HepG2 (cell line): ENCODE measurements at regions not wholly inside any gene's neighbourhood (a gene's known extent, or its start where the extent isn't known, plus 50 kb on each side); places are given as distances from the start of the nearest gene placed in this dataset.

Experiments used
- BCL6 ChIP-seq: IDR thresholded peaks from 2 replicates; pipeline ENCODE4 v1.6.1; 2016; ENCODE audit warnings: missing genetic modification reagents, missing compliant biosample characterization
- FOXA3 ChIP-seq: IDR thresholded peaks from 2 replicates; pipeline ENCODE4 v1.6.1; 2016; ENCODE audit warnings: missing genetic modification reagents, missing compliant biosample characterization
- FOXP1 ChIP-seq, 2 experiments: fragments of 450-650 bp in 1 of 2; IDR thresholded peaks; 2 replicates each; pipeline ENCODE4 v1.6.1; 2017 to 2018; ENCODE audit warnings: antibody characterized with exemption in 1 of 2
- HDAC2 ChIP-seq: sonication (generic); formaldehyde crosslinking; IDR thresholded peaks from 2 replicates; pipeline ENCODE4 v1.4.0; 2020; ENCODE audit warnings: missing genetic modification reagents
- HNF4G ChIP-seq, 2 experiments: sonication (generic) in 1 of 2; formaldehyde crosslinking in 1 of 2; IDR thresholded peaks; 2 replicates each; pipeline versions ENCODE4 v1.4.0 to v1.6.1; 2011 to 2020; ENCODE audit warnings: borderline replicate concordance in 2 of 2, low read depth in 2 of 2, mild to moderate bottlenecking in 2 of 2, low read length in 1 of 2, missing genetic modification reagents in 1 of 2, moderate library complexity in 1 of 2
- MIER2 ChIP-seq: IDR thresholded peaks from 2 replicates; pipeline ENCODE4 v1.6.1; 2016; ENCODE audit warnings: missing biosample characterization, missing genetic modification reagents
- NR2F2 ChIP-seq: IDR thresholded peaks from 2 replicates; pipeline ENCODE4 v1.6.1; 2012; ENCODE audit warnings: low read depth, inconsistent platforms, borderline replicate concordance
- RARA ChIP-seq: IDR thresholded peaks from 2 replicates; pipeline ENCODE4 v1.6.1; 2016; ENCODE audit warnings: missing genetic modification reagents, missing compliant biosample characterization
- SOX6 ChIP-seq, 2 experiments: fragments of 450-650 bp in 1 of 2; sonication (generic) in 1 of 2; formaldehyde crosslinking in 1 of 2; IDR thresholded peaks; 2 replicates each; pipeline versions ENCODE4 v1.4.0 to v1.6.1; 2017 to 2020; ENCODE audit warnings: antibody characterized with exemption in 1 of 2, mild to moderate bottlenecking in 1 of 2, missing genetic modification reagents in 1 of 2
- ZBTB26 ChIP-seq: IDR thresholded peaks from 2 replicates; pipeline ENCODE4 v1.6.1; 2016; ENCODE audit warnings: missing compliant biosample characterization, missing genetic modification reagents, borderline replicate concordance
- ZNF318 ChIP-seq: sonication (generic); formaldehyde crosslinking; IDR thresholded peaks from 2 replicates; pipeline ENCODE4 v1.4.0; 2020; ENCODE audit warnings: mild to moderate bottlenecking, missing genetic modification reagents
- ZNF451 ChIP-seq: sonication (generic); formaldehyde crosslinking; IDR thresholded peaks from 2 replicates; pipeline ENCODE4 v1.5.0; 2020; ENCODE audit warnings: mild to moderate bottlenecking, missing genetic modification reagents
- ZNF503 ChIP-seq: sonication (generic); formaldehyde crosslinking; IDR thresholded peaks from 2 replicates; pipeline ENCODE4 v1.4.0; 2020; ENCODE audit warnings: missing genetic modification reagents

GRCh38 chr9:90169490-90169889, 473.1 kb downstream of the DIRAS2 start (continued):
- TF ChIP-seq ZNF318 (CRISPR knock-in tag) = no peak
- TF ChIP-seq MIER2 (CRISPR knock-in tag) = no peak
- 0 out of 2 replicates have a peak, but pooled peaks have one; percentile 31 for TF ChIP-seq ZNF503 (CRISPR knock-in tag)
- peak; percentile 21; the same call in 1 of the 2 replicates for TF ChIP-seq HNF4G (IDR thresholded peaks at IDR 0.05; ENCODE audit: borderline replicate concordance, low read depth, low read length)
- no peak for TF ChIP-seq HNF4G (CRISPR knock-in tag; IDR thresholded peaks at IDR 0.05; ENCODE audit: borderline replicate concordance, low read depth)
- peak; percentile 29; the same call in 1 of the 2 replicates for TF ChIP-seq NR2F2
- 0 out of 2 replicates have a peak, but pooled peaks have one; percentile 26 for TF ChIP-seq HDAC2 (CRISPR knock-in tag)
- TF ChIP-seq RARA (CRISPR knock-in tag) = peak; percentile 96
- TF ChIP-seq BCL6 (CRISPR knock-in tag) = peak; percentile 87
- no peak for TF ChIP-seq FOXP1 (IDR thresholded peaks at IDR 0.05)
- 0 out of 2 replicates have a peak, but pooled peaks have one; percentile 29 for TF ChIP-seq FOXP1 (CRISPR knock-in tag; IDR thresholded peaks at IDR 0.05)
- 0 out of 2 replicates have a peak, but pooled peaks have one; percentile 33 for TF ChIP-seq ZBTB26
- TF ChIP-seq SOX6 (IDR thresholded peaks at IDR 0.05) = no peak
- peak; percentile 76 for TF ChIP-seq SOX6 (CRISPR knock-in tag; IDR thresholded peaks at IDR 0.05)
- peak; percentile 76 for TF ChIP-seq FOXA3
- TF ChIP-seq ZNF451 (CRISPR knock-in tag) = no peak
